A549 (cell line): ENCODE measurements at regions not wholly inside any gene's neighbourhood (a gene's known extent, or its start where the extent isn't known, plus 50 kb on each side); places are given as distances from the start of the nearest gene placed in this dataset.

Experiments used
- ATAC-seq, 2 experiments: fragments of 200-7000 bp in 1 of 2; fragments of >200 bp in 1 of 2; cut with Nextera tagmentation in 1 of 2; cut with Tn5 transposase in 1 of 2; 3 replicates each; pipeline versions ENCODE4 v1.8.0 to v1.9.1; 2018 to 2020; ENCODE audit warnings: mild to moderate bottlenecking in 1 of 2, moderate library complexity in 1 of 2
- CTCF ChIA-PET: fragments of 300-600 bp; sonication (Branson Sonifier 250); formaldehyde crosslinking; extraction: SDS; loops from one replicate; lab custom pipeline; 2021; ENCODE audit warnings: antibody characterized with exemption, inconsistent platforms; lab: Yijun Ruan, JAX
- POLR2A ChIA-PET: fragments of 350-600 bp; formaldehyde crosslinking; extraction: SDS; loops from one replicate; lab custom pipeline; 2021; ENCODE audit warnings: antibody characterized with exemption, inconsistent platforms; lab: Yijun Ruan, JAX
- DNase-seq, 2 experiments: peaks; one replicate each; pipeline versions ENCODE4 v3.0.0 to v3.0.0-alpha.2; 2011 to 2016; ENCODE audit warnings: low read depth in 1 of 2, low spot score in 1 of 2
- FAIRE-seq: peaks from 2 replicates; lab custom pipeline; 2011; peaks lifted over from hg19 to GRCh38; lab: Jason Lieb, UNC
- H3K27ac ChIP-seq, 2 experiments: fragments of >200 bp; sonication (Bioruptor Twin); formaldehyde crosslinking; 3 replicates each; pipeline ENCODE4 v1.5.1; 2016 to 2017
- H3K4me1 ChIP-seq: fragments of >200 bp; sonication (Bioruptor Twin); formaldehyde crosslinking; 3 replicates; pipeline ENCODE4 v1.6.1; 2016
- H3K4me2 ChIP-seq: fragments of >200 bp; sonication (Bioruptor Twin); formaldehyde crosslinking; 3 replicates; pipeline ENCODE4 v1.6.1; 2016
- H3K4me3 ChIP-seq: fragments of >200 bp; sonication (Bioruptor Twin); formaldehyde crosslinking; 3 replicates; pipeline ENCODE4 v1.5.1; 2016
- H3K9me3 ChIP-seq: fragments of >200 bp; sonication (Bioruptor Twin); formaldehyde crosslinking; 3 replicates; pipeline ENCODE4 v1.6.1; 2016
- ATOH8 ChIP-seq: fragments of 250-450 bp; sonication (Bioruptor Pico); IDR thresholded peaks from 2 replicates; pipeline ENCODE4 v1.5.0; 2020; ENCODE audit warnings: low read depth, mild to moderate bottlenecking, moderate library complexity
- CBX2 ChIP-seq: fragments of 200-600 bp; sonication (generic); IDR thresholded peaks from 2 replicates; pipeline ENCODE4 v1.6.1; 2016; ENCODE audit warnings: low read depth, mild to moderate bottlenecking, borderline replicate concordance
- CHD2 ChIP-seq: fragments of 150-350 bp; IDR thresholded peaks from 2 replicates; pipeline ENCODE4 v1.6.1; 2014; ENCODE audit warnings: low read length; ENCODE audit not compliant: partially characterized antibody
- CTCF ChIP-seq: fragments of >200 bp; sonication (Bioruptor Twin); formaldehyde crosslinking; IDR thresholded peaks from 3 replicates; pipeline ENCODE4 v1.5.1; 2016
- EHF ChIP-seq: fragments of 250-450 bp; sonication (Bioruptor Pico); IDR thresholded peaks from 2 replicates; pipeline ENCODE4 v1.5.0; 2020; ENCODE audit warnings: mild to moderate bottlenecking
- EHMT2 ChIP-seq: fragments of 200-600 bp; sonication (generic); IDR thresholded peaks from 2 replicates; pipeline ENCODE4 v1.6.1; 2016; ENCODE audit warnings: antibody characterized with exemption, low read depth, mild to moderate bottlenecking, moderate library complexity
- ESRRA ChIP-seq: fragments of 150-350 bp; IDR thresholded peaks from 2 replicates; pipeline ENCODE4 v1.6.1; 2014; ENCODE audit warnings: mild to moderate bottlenecking, low read length, borderline replicate concordance
- HMGXB4 ChIP-seq: fragments of 250-450 bp; sonication (Bioruptor Pico); IDR thresholded peaks from 2 replicates; pipeline ENCODE4 v1.5.0; 2021; ENCODE audit warnings: mild to moderate bottlenecking, moderate library complexity, borderline replicate concordance
- HOXB13 ChIP-seq: fragments of 250-450 bp; sonication (Bioruptor Pico); IDR thresholded peaks from 2 replicates; pipeline ENCODE4 v1.5.0; 2020; ENCODE audit warnings: low read depth, mild to moderate bottlenecking, moderate library complexity
- HOXB5 ChIP-seq: fragments of 250-450 bp; sonication (Bioruptor Pico); IDR thresholded peaks from 2 replicates; pipeline ENCODE4 v1.5.0; 2020; ENCODE audit warnings: mild to moderate bottlenecking, moderate library complexity
- JUN ChIP-seq, 2 experiments: fragments of >200 bp; sonication (Bioruptor Twin); formaldehyde crosslinking; IDR thresholded peaks; 2 replicates in 1 of 2; 3 replicates in 1 of 2; pipeline ENCODE4 v1.6.1; 2016 to 2017
- JUNB ChIP-seq: fragments of >200 bp; sonication (Bioruptor Twin); formaldehyde crosslinking; IDR thresholded peaks from 2 replicates; pipeline ENCODE4 v1.6.1; 2016
- MAX ChIP-seq: IDR thresholded peaks from 2 replicates; pipeline ENCODE4 v1.6.1; 2012
- MYC ChIP-seq: IDR thresholded peaks from 2 replicates; pipeline ENCODE4 v1.6.1; 2012; ENCODE audit warnings: mild to moderate bottlenecking, inconsistent platforms, low read length, improper control_type of control experiment, borderline replicate concordance
- NPAS2 ChIP-seq: fragments of 250-450 bp; sonication (Bioruptor Pico); IDR thresholded peaks from 2 replicates; pipeline ENCODE4 v1.8.0; 2022; ENCODE audit warnings: mild to moderate bottlenecking, moderate library complexity, borderline replicate concordance
- PBX3 ChIP-seq: IDR thresholded peaks from 2 replicates; pipeline ENCODE4 v1.6.1; 2012
- POLR2AphosphoS2 ChIP-seq: conservative IDR thresholded peaks from 2 replicates; pipeline ENCODE4 v1.6.1; 2012; ENCODE audit warnings: low read length, improper control_type of control experiment, inconsistent platforms
- RARB ChIP-seq: fragments of 250-450 bp; sonication (Bioruptor Pico); IDR thresholded peaks from 2 replicates; pipeline ENCODE4 v1.8.0; 2021; ENCODE audit warnings: mild to moderate bottlenecking, moderate library complexity
- RCOR1 ChIP-seq: fragments of 150-350 bp; IDR thresholded peaks from 2 replicates; pipeline ENCODE4 v1.6.1; 2014; ENCODE audit warnings: antibody characterized with exemption, low read length, low read depth
- TFCP2L1 ChIP-seq: fragments of 250-450 bp; sonication (Bioruptor Pico); IDR thresholded peaks from 2 replicates; pipeline ENCODE4 v1.5.0; 2021; ENCODE audit warnings: mild to moderate bottlenecking
- ZNF302 ChIP-seq: fragments of 250-450 bp; sonication (Bioruptor Pico); IDR thresholded peaks from 2 replicates; pipeline ENCODE4 v1.9.0; 2021; ENCODE audit warnings: inconsistent platforms, mild to moderate bottlenecking, moderate library complexity
- WGBS: methylation state at CpG from one replicate; pipeline ENCODE4 v1.1.6; 2017; ENCODE audit errors: missing lambda C conversion rate; 5-methylcytosine and 5-hydroxymethylcytosine counted together

- peaks cover 30% of the 10 kb centered on the region for H3K4me1 ChIP-seq
- FAIRE-seq, result no peak
- H3K27ac ChIP-seq, result peak overlapping the region; percentile 73 to 78
- 61% methylated on average over 8 of the region's 8 CpGs for WGBS
- ATAC-seq, result peak; percentile 67 to 68; a peak in 5 of 6 replicates
- DNase-seq, result peak; percentile 16 to 44
- no peak for TF ChIP-seq POLR2AphosphoS2
- no peak for TF ChIP-seq JUN (IDR thresholded peaks at IDR 0.05)
- TF ChIP-seq MYC, result no peak
- TF ChIP-seq RCOR1, result no peak
- no peak for TF ChIP-seq PBX3
- no peak for TF ChIP-seq TFCP2L1 (CRISPR knock-in tag)
- no peak for TF ChIP-seq EHF
- 0 out of 3 replicates have a peak overlapping the region, but pooled peaks have one; percentile 15 for H3K4me3 ChIP-seq
- peak overlapping the region; percentile 75 for H3K4me2 ChIP-seq
- no peaks in the 10 kb centered on the region for H3K9me3 ChIP-seq
- POLR2A ChIA-PET, result no interaction called here
- CTCF ChIA-PET, result interaction anchor here (1.0 kb wide), 1 partner anchor 24 kb away, joined by 5 read pairs; no protein-coding TSS in a partner anchor
Measured at GRCh38 chr4:123588631-123589241, 192.1 kb downstream of the SPRY1 start.

- Histone ChIP-seq H3K27ac (peak overlapping the region; percentile 73 to 78; a peak in 4 of 6 replicates), H3K4me1 (peaks cover 30% of the 10 kb centered on the region), H3K4me3 (no peak overlapping the region), H3K4me2 (no peak overlapping the region; the same call in 2 of the 3 replicates), H3K9me3 (no peaks in the 10 kb centered on the region)
- FAIRE-seq (no peak), ATAC-seq (no peak), DNase-seq (no peak)
- TF ChIP-seq ZNF302 (CRISPR knock-in tag) (no peak), ATOH8 (CRISPR knock-in tag) (no peak), CHD2 (no peak), MYC (no peak), MAX (no peak), ESRRA (no peak), HOXB13 (CRISPR knock-in tag) (no peak), EHMT2 (no peak), HMGXB4 (CRISPR knock-in tag) (no peak), RARB (CRISPR knock-in tag) (no peak), JUNB (no peak), NPAS2 (CRISPR knock-in tag) (no peak), HOXB5 (CRISPR knock-in tag) (no peak), CBX2 (no peak), CTCF (no peak)
- ChIA-PET CTCF (interaction anchor here (1.0 kb wide), 1 partner anchor 25 kb away, joined by 5 read pairs; no protein-coding TSS in a partner anchor), POLR2A (no interaction called here)
- 87% methylated on average over 3 of the region's 3 CpGs for WGBS
Measured at GRCh38 chr4:123589301-123589700, 192.7 kb downstream of the SPRY1 start.
